ENCODE measurements at regions not wholly inside any gene's neighbourhood (a gene's known extent, or its start where the extent isn't known, plus 50 kb on each side); places are given as distances from the start of the nearest gene placed in this dataset.

- no peak overlapping the region for H3K4me3 Mint-ChIP-seq
Observed at GRCh38 chr2:153645599-153645998, 167.0 kb upstream of the RPRM start.

More at GRCh38 chr2:153645599-153645998, 167.0 kb upstream of the RPRM start:
- Histone ChIP-seq H2BK20ac (ENCODE audit: low read depth, low read length, poor library complexity, severe bottlenecking) (no peak overlapping the region), H4K91ac (ENCODE audit: insufficient read length, low read depth, low read length) (no peak overlapping the region), H3K79me1 (ENCODE audit: insufficient read depth, low read depth, low read length, poor library complexity, severe bottlenecking) (no peaks in the 10 kb centered on the region), H2AK5ac (ENCODE audit: insufficient read length, low read length) (no peak overlapping the region), H3K27ac (ENCODE audit: insufficient read length, low read depth, low read length) (no peak overlapping the region), H3K18ac (ENCODE audit: insufficient read length, low read depth, low read length) (no peak overlapping the region), H3K56ac (ENCODE audit: insufficient read length, low read depth, low read length) (no peak overlapping the region), H3K14ac (ENCODE audit: insufficient read depth, low read length) (no peak overlapping the region), H3K79me2 (ENCODE audit: insufficient read depth, low read length) (no peaks in the 10 kb centered on the region), H4K5ac (ENCODE audit: insufficient read length, low read depth, low read length) (no peak overlapping the region), H3K9ac (ENCODE audit: extremely low read depth, insufficient read length, low read length) (no peak overlapping the region), H3T11ph (ENCODE audit: low read length) (no peak overlapping the region), H3K4me2 (ENCODE audit: insufficient read depth, insufficient read length, low read length) (no peak overlapping the region), H2BK15ac (ENCODE audit: low read depth, low read length) (no peak overlapping the region), H2BK120ac (ENCODE audit: low read depth, low read length, poor library complexity, severe bottlenecking) (no peak overlapping the region), H3K23me2 (ENCODE audit: insufficient read length, low read depth, low read length, poor library complexity, severe bottlenecking) (no peaks in the 10 kb centered on the region), H3K27me3 (ENCODE audit: insufficient read depth, low read length) (no peaks in the 10 kb centered on the region), H3K4ac (ENCODE audit: low read depth, low read length) (no peak overlapping the region), H4K20me1 (ENCODE audit: control insufficient read depth, insufficient read depth, insufficient read length) (no peaks in the 10 kb centered on the region), H2BK5ac (ENCODE audit: insufficient read length, low read length) (no peak overlapping the region), H3K23ac (ENCODE audit: insufficient read length, low read depth, low read length) (no peak overlapping the region), H2AFZ (ENCODE audit: low read length) (no peak overlapping the region), H4K8ac (replicated peaks; ENCODE audit: insufficient read length, low read depth, low read length) (no peak overlapping the region), H3K4me1 (ENCODE audit: insufficient read depth, low read length) (no peaks in the 10 kb centered on the region), H3K9me3 (ENCODE audit: control insufficient read depth, low read depth, low read length) (no peaks in the 10 kb centered on the region), H2BK12ac (ENCODE audit: insufficient read length, low read depth, low read length) (no peak overlapping the region)
- TF ChIP-seq, protein P1, sequence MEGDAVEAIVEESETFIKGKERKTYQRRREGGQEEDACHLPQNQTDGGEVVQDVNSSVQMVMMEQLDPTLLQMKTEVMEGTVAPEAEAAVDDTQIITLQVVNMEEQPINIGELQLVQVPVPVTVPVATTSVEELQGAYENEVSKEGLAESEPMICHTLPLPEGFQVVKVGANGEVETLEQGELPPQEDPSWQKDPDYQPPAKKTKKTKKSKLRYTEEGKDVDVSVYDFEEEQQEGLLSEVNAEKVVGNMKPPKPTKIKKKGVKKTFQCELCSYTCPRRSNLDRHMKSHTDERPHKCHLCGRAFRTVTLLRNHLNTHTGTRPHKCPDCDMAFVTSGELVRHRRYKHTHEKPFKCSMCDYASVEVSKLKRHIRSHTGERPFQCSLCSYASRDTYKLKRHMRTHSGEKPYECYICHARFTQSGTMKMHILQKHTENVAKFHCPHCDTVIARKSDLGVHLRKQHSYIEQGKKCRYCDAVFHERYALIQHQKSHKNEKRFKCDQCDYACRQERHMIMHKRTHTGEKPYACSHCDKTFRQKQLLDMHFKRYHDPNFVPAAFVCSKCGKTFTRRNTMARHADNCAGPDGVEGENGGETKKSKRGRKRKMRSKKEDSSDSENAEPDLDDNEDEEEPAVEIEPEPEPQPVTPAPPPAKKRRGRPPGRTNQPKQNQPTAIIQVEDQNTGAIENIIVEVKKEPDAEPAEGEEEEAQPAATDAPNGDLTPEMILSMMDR (conservative IDR thresholded peaks at IDR 0.05) = no peak
- no peak for DNase-seq
- Mint-ChIP-seq H3K9me3 (no peaks in the 10 kb centered on the region), H3K27me3 (ENCODE audit: low read depth) (no peaks in the 10 kb centered on the region), H3K36me3 (ENCODE audit: insufficient read depth in 1 of 3, low read depth in 3 of 3) (no peaks in the 10 kb centered on the region), H3K4me1 (no peaks in the 10 kb centered on the region), H3K27ac (no peak overlapping the region)
